ENCODE measurements at regions not wholly inside any gene's neighbourhood (a gene's known extent, or its start where the extent isn't known, plus 50 kb on each side); places are given as distances from the start of the nearest gene placed in this dataset.

DNA sequence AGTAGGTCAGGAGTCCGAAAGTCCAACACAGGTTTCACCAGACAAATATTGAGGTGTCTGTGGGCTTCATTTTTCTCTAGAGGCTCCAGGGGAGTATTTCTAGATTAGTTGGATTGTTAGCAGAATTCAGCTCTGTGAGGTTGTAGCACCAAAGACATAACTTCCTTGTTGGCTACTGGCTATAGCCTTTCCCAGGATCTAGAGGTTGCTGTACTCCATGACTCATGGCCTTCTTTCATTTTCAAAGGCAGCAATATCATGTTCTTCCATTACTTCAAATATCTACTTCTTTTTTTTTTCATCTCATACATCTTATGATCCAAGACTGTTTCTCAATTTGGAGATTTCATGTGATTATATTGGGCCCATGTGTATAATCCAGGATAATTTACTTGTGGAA, 404.0 kb upstream of the FAM174A start:
- TF ChIP-seq EZH2 (IDR thresholded peaks at IDR 0.05; ENCODE audit: borderline replicate concordance, insufficient read depth, low read depth, low read length, poor library complexity, severe bottlenecking): no peak
- TF ChIP-seq, protein P1, sequence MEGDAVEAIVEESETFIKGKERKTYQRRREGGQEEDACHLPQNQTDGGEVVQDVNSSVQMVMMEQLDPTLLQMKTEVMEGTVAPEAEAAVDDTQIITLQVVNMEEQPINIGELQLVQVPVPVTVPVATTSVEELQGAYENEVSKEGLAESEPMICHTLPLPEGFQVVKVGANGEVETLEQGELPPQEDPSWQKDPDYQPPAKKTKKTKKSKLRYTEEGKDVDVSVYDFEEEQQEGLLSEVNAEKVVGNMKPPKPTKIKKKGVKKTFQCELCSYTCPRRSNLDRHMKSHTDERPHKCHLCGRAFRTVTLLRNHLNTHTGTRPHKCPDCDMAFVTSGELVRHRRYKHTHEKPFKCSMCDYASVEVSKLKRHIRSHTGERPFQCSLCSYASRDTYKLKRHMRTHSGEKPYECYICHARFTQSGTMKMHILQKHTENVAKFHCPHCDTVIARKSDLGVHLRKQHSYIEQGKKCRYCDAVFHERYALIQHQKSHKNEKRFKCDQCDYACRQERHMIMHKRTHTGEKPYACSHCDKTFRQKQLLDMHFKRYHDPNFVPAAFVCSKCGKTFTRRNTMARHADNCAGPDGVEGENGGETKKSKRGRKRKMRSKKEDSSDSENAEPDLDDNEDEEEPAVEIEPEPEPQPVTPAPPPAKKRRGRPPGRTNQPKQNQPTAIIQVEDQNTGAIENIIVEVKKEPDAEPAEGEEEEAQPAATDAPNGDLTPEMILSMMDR (IDR thresholded peaks at IDR 0.05): no peak

Data from B cell (primary cell).